ENCODE measurements at regions not wholly inside any gene's neighbourhood (a gene's known extent, or its start where the extent isn't known, plus 50 kb on each side); places are given as distances from the start of the nearest gene placed in this dataset.

- no peak for DNase-seq
These were observed 99.7 kb upstream of the NCKAP5 start for GRCh38 chr2:133667968-133668367.

- DNase-seq, result no peak
These were observed 100.3 kb upstream of the NCKAP5 start for GRCh38 chr2:133668547-133668946.

DNA sequence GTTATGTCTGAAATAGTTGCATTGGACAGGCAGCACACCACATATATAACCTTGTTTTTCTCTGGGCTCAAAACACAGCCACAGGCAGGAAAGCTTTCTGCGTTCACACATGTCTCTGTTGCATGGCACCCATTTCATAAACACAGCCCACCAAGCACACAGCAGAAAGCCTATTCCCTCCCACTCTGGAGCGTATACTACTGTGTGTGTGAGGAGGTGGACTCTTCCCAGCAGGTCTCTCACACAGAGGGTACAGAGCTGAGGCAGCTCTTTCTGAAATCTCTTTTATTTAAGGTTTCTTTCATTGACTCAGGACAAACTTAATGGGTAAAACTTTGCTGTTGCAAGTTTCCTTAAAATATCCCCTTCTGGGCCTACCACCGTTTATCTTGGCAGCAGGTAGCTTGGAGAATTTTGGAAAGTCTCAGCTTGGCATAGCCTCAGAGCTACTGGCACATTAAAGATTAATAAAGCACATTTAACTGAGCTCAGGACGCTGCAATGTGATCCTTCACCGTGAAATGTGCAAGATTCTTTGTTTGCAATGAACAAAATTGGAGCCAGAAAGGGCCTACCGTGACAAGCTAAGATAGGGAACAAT is 105.1 kb upstream of the NCKAP5 start:
- DNase-seq, result no peak

- no peak for DNase-seq
These were observed 105.8 kb upstream of the NCKAP5 start for GRCh38 chr2:133674066-133674432.

DNA sequence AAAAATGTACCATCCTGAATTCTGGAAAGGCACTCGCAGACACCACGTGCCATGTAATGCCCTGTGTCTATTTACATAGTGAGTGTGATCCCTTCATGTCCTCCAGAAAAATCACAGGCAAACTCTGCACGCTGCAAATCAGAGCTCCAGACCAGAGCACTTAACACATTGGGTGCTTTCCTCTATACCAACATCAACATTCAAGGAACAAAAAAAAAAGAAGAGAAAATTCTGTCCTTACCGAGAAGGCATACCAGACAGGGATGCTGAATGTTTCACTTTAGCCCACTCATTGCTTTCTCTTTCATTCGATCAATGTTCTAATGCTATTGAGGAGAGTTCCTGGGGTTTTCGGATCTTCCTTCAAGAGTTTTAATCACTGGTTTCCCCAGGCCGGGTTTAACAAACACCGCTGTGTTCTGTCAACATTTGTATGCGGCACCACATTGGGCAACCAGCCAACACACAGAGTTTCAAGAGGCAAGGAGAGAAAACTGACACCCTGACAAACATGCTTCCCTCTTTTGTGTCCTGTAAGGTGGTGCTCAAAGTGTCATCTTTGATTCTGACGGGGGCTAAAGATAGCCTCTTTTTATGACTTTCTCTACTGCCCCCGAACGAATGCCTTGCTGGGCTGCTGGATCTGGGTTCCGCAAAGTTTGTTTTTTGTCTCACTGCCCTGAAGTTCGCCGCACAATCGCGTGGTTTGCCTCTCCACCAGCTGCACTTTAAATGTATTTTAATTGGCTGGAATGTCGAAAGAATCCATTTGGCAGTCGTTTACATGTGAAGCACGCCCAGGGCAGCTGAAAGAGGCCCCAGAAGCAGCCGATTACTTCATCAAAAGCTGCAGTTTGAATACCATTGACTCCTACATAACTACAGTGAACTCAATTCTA is 106.4 kb upstream of the NCKAP5 start:
- peak in 1 of 2 experiments; percentile 48 for DNase-seq

DNA sequence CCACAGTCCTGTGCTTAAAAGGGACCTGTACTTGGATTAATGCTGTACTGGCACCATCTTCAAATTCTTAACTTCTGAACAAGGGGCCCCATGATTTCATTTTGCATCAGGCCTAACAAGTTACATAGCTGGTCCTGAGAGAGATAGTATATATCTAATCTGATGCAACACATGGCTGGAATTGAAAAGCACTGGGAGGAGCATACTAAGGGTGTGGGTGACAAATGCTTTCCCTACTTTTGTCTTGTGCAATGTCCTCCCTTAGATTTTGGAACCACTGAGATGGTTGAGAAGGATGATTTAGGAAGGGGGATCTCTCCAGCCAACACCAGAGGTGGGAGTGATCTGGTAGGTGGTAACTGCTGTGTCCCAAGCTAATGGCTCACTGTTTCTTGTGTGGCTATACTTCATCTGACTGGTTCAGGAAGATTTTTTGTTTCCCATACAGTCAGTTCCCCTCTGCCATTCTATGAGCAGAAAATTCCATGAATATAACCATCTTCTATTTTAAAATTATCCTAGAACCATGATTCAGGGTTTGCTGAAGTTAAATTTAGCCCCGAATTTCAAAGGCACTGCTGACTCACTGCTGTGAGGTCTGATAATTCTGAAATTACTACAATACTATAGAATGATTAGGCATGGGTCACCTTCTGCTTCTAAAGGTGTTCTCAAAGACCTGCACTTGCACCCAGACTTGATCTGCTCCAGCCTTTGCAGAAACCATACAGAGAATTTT is 108.3 kb upstream of the NCKAP5 start:
- no peak for DNase-seq

GRCh38 chr2:133680343-133681049 is 112.2 kb upstream of the NCKAP5 start:
- no peak for DNase-seq

DNA sequence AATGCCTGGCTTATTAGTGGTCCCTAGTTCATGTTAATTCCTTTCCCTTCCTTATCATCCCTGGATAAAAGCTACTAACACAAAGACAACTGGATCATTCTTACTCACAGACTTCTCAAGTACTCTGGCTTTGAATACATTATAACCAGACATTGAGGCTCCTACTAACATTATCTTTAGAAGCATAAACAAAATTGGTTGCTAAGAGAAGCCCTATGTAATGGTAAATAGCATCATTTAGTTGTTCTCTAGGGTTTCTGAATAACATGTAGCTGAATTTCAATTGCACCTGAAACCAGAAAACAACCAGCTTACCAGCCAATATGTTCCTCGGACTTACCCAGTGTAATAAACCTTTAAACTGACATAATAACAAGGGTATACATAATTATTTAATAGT is 114.1 kb upstream of the NCKAP5 start:
- no peak for DNase-seq

GRCh38 chr2:133682906-133683305 is 114.6 kb upstream of the NCKAP5 start:
- no peak for DNase-seq

DNA sequence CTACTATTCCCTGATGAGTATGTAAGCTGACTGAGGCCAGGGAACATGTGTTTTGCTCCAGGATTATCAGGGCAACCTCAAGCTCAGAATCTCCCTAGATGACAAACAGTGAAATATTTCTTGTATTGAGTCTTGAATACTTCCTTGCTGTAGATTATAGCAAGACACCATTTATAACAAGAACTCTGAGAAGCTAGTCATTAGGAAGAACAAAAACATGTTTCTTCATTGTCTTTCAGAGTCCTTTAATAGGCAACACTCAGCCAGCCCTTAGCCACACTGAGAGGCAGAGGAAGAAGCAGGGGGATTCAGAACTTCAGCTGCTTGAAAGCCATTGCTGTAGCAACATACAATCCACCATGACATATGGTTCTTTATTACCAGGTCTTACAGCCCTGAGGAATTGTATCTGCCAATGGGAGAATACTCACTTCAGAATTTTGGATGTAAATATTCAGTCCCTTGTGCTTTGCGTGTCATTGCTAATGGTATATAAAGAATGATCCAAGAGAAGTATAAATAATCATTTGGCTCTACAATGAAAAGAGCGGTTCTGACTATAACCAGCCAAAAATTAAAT is 117.5 kb upstream of the NCKAP5 start:
- no peak for DNase-seq

GRCh38 chr2:133690780-133691179 is 122.5 kb upstream of the NCKAP5 start:
- DNase-seq, result no peak

DNA sequence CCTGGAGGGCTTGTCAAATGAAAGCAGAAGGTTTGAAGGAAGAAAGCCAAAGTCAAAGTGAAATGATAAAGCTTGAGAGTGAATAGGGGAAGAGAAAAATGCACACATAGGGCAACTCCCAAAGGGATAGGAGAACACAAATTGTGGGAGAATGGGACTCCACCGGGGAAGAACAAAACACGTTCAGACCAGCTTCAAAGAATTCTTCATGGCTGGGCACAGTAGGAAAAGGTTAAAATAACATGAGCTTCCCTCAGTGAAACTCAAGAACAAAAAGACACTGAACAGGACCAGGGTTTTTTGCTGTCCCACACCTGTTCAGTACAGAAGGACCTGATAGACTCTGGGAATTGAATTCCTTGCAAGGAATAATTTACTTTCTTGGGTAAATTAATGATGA is 123.1 kb upstream of the NCKAP5 start:
- DNase-seq, result no peak

DNA sequence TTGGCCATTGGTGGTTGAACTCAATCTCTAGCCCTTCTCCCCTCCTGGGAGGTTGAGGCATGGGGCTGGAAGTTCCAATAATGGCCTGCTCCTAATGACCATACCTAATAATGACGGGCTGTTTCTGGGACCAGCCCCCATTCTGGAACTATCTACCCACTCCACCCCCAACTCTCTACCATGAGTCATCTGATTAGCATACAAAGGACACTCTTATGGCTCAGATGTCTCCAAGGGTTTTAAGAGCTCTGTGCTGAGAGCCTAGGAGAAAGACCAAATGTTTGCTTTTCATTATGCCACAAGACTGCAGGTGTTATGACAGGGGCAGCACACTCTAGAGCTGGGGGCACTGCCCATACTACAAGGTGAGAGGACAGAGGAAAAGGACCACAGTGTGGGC is 137.0 kb upstream of the NCKAP5 start:
- no peak for DNase-seq

DNA sequence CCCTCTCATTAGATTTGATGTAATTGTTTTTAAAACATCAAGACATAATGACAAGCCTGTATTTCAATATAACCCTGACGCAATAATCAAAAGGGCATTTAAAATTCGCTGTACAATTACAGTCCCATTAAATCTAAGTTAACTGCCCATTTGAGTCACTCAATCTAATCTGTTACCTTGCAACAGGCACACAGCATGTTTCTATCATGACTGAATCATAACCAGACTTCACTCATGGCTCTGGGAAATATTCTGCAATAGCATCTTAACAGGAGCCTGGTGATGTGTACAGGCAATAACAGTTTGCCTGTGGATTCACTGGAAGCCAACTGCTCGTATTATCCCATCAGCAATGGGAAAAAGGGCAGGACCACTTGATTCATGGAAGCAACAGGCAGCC is 142.3 kb upstream of the NCKAP5 start:
- DNase-seq, result no peak

- DNase-seq, result no peak
These were observed 142.9 kb upstream of the NCKAP5 start for GRCh38 chr2:133711201-133711600.

- no peak for DNase-seq
These were observed 143.5 kb upstream of the NCKAP5 start for GRCh38 chr2:133711806-133712205.

- no peak for DNase-seq
These were observed 144.1 kb upstream of the NCKAP5 start for GRCh38 chr2:133712369-133712768.

DNA sequence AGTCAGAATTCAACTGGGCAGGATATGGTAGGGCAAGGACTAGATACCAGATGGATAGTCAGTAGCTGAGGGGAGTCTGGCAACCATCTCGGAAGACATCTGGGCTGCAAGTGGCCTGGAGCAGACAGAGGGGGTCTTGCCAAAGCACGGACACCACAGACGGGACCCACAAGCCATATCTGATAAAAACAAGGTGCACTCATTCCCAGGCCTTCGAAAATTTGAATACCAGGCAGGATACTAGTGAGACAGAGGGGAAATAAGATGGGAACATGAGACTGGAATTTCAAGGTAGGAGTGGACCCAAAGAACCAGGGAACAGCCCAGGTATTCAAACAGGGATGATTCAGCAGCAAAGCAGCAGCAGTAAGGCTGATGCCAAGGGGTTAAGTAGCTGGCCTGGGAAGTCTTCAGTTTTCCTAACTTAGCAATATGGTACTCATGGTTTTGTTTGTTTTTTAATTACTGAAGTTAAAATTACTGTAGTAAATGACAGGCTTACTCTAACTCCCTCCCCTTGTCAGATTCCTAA is 144.9 kb upstream of the NCKAP5 start:
- DNase-seq, result no peak

GRCh38 chr2:133716166-133716565 is 147.9 kb upstream of the NCKAP5 start:
- DNase-seq, result no peak

GRCh38 chr2:133717497-133717896 is 149.2 kb upstream of the NCKAP5 start:
- no peak for DNase-seq

DNA sequence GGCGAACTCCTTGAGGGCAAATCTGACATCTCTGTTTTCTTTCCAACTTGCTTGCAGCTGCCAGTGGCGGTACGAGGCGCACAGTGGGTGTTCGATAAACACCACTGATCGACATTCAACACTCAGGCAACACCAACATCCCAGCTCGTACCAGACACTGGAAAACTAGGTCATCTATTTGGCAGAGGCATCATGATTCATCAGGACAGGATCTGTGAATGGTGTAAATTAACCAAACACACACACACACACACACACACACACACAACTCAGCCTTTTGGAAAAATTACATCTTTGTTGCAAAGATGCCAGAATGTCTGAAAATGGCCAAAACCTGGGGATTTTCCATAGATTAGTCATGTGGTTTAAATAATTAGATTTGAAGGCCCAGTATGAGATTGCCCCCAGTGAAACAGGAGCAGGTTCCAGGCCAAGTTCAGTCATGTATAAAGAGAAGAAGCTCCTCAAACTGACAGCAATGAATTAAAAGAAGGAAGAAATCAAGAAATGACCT is 150.5 kb upstream of the NCKAP5 start:
- DNase-seq, result peak in 1 of 2 experiments; percentile 42

- DNase-seq, result no peak
These were observed 152.2 kb upstream of the NCKAP5 start for GRCh38 chr2:133720429-133720828.
